Liver (tissue), 3 donors: ENCODE measurements at regions not wholly inside any gene's neighbourhood (a gene's known extent, or its start where the extent isn't known, plus 50 kb on each side); places are given as distances from the start of the nearest gene placed in this dataset.

Experiments used
- TAF1 ChIP-seq: conservative IDR thresholded peaks from 2 replicates; pipeline ENCODE4 v1.6.1; 2016; ENCODE audit warnings: antibody characterized with exemption, mild to moderate bottlenecking
- TF ChIP-seq, protein P1 (sequence below): fragments of 150-350 bp; IDR thresholded peaks from 2 replicates; pipeline ENCODE4 v1.5.1; 2017; ENCODE audit warnings: improper control_type of control experiment, low read depth, low read length; ENCODE audit not compliant: missing input control
- donor health status: healthy.
- donor health status: healthy.

- TF ChIP-seq, protein P1, sequence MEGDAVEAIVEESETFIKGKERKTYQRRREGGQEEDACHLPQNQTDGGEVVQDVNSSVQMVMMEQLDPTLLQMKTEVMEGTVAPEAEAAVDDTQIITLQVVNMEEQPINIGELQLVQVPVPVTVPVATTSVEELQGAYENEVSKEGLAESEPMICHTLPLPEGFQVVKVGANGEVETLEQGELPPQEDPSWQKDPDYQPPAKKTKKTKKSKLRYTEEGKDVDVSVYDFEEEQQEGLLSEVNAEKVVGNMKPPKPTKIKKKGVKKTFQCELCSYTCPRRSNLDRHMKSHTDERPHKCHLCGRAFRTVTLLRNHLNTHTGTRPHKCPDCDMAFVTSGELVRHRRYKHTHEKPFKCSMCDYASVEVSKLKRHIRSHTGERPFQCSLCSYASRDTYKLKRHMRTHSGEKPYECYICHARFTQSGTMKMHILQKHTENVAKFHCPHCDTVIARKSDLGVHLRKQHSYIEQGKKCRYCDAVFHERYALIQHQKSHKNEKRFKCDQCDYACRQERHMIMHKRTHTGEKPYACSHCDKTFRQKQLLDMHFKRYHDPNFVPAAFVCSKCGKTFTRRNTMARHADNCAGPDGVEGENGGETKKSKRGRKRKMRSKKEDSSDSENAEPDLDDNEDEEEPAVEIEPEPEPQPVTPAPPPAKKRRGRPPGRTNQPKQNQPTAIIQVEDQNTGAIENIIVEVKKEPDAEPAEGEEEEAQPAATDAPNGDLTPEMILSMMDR: no peak
- TF ChIP-seq TAF1: no peak
Observed at GRCh38 chr2:217362286-217362685, 502.4 kb upstream of the TNP1 start.
